ENCODE measurements at regions not wholly inside any gene's neighbourhood (a gene's known extent, or its start where the extent isn't known, plus 50 kb on each side); places are given as distances from the start of the nearest gene placed in this dataset.

DNA sequence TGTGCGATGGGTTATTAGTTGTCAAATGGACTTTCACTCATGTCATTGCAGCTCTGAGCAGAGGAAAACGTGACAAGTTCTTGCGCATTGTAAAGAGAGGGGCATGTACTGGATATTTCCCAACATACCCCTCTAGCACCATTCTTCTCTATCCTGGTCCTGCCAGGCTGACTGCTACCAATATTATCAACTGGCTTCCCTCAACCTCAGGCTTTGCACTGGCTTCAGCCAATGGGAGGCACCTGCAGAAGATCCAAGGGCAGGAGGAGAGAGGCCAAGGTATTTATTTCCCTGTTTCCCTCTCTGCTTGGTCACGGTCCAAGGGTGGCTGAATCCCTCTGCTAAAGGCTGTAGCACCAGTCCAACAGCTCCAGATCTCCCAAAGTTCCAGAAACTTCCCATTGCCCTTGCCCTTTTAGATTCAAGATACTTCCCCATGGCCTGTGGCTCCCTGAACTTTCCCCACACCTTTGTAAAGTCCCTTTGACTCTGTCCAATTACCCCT lies 175.6 kb upstream of the NECTIN1 start:
- no TSS peak for BruUV-seq (replicated peaks)
- no peak overlapping the region for H2AFZ ChIP-seq (ENCODE audit: low read depth, low read length)
- no peaks in the 10 kb centered on the region for H3K9me1 ChIP-seq (replicated peaks; ENCODE audit: control insufficient read depth, extremely low read depth, insufficient read depth, low read length)
- H3K4me1 ChIP-seq (ENCODE audit: control insufficient read depth, extremely low read depth, insufficient read depth, low read length) = no peaks in the 10 kb centered on the region
- no peak overlapping the region for H3K4me3 ChIP-seq (replicated peaks in 1 of 3; ENCODE audit: insufficient read depth in 1 of 3, low read depth in 1 of 3, low read length in 3 of 3)
- intact Hi-C loops (cut with micrococcal nuclease) (no loop called here), dilution Hi-C loops (cut with MboI; ENCODE audit: extremely low pct_ligation_motif_present, low sequenced_read_pairs) (no loop called here)
- no peaks in the 10 kb centered on the region for H3K79me2 ChIP-seq (ENCODE audit: control insufficient read depth, insufficient read depth, low read length)
- H3K27me3 ChIP-seq (ENCODE audit: control insufficient read depth in 2 of 2, insufficient read depth in 2 of 2, low read length in 2 of 2) = no peaks in the 10 kb centered on the region
- H3K9ac ChIP-seq (replicated peaks; ENCODE audit: extremely low read depth, insufficient read depth, low read length) = no peak overlapping the region
- ChIA-PET POLR2A (no interaction called here), CTCF (no interaction called here)
- H3K9me3 ChIP-seq (replicated peaks; ENCODE audit: control insufficient read depth, insufficient read depth, low read length) = no peaks in the 10 kb centered on the region
- DNase-seq (ENCODE audit: low read depth, low spot score) = no peak
- FAIRE-seq = no peak
- no peaks in the 10 kb centered on the region for H4K20me1 ChIP-seq (replicated peaks; ENCODE audit: control insufficient read depth, extremely low read depth, insufficient read depth, low read length)
- TF ChIP-seq EZH2 (IDR thresholded peaks at IDR 0.05; ENCODE audit: borderline replicate concordance, low read depth, low read length, severe bottlenecking) = no peak
- TF ChIP-seq JUN (IDR thresholded peaks at IDR 0.05; ENCODE audit: borderline replicate concordance, insufficient read depth, insufficient read length, low read depth) = no peak
- no peak for TF ChIP-seq MYC (IDR thresholded peaks at IDR 0.05; ENCODE audit: low read depth, low read length)
- TF ChIP-seq, protein P1, sequence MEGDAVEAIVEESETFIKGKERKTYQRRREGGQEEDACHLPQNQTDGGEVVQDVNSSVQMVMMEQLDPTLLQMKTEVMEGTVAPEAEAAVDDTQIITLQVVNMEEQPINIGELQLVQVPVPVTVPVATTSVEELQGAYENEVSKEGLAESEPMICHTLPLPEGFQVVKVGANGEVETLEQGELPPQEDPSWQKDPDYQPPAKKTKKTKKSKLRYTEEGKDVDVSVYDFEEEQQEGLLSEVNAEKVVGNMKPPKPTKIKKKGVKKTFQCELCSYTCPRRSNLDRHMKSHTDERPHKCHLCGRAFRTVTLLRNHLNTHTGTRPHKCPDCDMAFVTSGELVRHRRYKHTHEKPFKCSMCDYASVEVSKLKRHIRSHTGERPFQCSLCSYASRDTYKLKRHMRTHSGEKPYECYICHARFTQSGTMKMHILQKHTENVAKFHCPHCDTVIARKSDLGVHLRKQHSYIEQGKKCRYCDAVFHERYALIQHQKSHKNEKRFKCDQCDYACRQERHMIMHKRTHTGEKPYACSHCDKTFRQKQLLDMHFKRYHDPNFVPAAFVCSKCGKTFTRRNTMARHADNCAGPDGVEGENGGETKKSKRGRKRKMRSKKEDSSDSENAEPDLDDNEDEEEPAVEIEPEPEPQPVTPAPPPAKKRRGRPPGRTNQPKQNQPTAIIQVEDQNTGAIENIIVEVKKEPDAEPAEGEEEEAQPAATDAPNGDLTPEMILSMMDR (IDR thresholded peaks at IDR 0.05; ENCODE audit: extremely low read depth in 1 of 2, insufficient read depth in 1 of 2, low read depth in 1 of 2, low read length in 2 of 2) = no peak
- no peak for TF ChIP-seq FOS (IDR thresholded peaks at IDR 0.05; ENCODE audit: borderline replicate concordance, insufficient read depth, low read length)
- TF ChIP-seq GATA2 (IDR thresholded peaks at IDR 0.05; ENCODE audit: insufficient read depth, insufficient read length, low read depth, low read length) = no peak
- TF ChIP-seq POLR2A (IDR thresholded peaks at IDR 0.05; ENCODE audit: low read depth, low read length) = no peak
- no peak for TF ChIP-seq POLR2AphosphoS5 (IDR thresholded peaks at IDR 0.05; ENCODE audit: insufficient read depth, low read depth, low read length)
- TF ChIP-seq MAX (IDR thresholded peaks at IDR 0.05; ENCODE audit: insufficient read depth, insufficient read length) = no peak
- H3K27ac ChIP-seq (ENCODE audit: insufficient read depth, low read depth, low read length) = no peak overlapping the region
- no peaks in the 10 kb centered on the region for H3K36me3 ChIP-seq (ENCODE audit: control insufficient read depth in 2 of 2, extremely low read depth in 1 of 2, insufficient read depth in 2 of 2, low read length in 2 of 2)
- H3K4me2 ChIP-seq (ENCODE audit: insufficient read depth, low read length) = no peak overlapping the region

Data from endothelial cell of umbilical vein (primary cell).